HEK293T (cell line): ENCODE measurements at regions not wholly inside any gene's neighbourhood (a gene's known extent, or its start where the extent isn't known, plus 50 kb on each side); places are given as distances from the start of the nearest gene placed in this dataset.

ENCODE experiments used
- ARNT ChIP-seq: fragments of 450-650 bp; IDR thresholded peaks from 2 replicates; pipeline ENCODE4 v1.6.1; 2017; ENCODE audit warnings: mild to moderate bottlenecking
- BHLHE40 ChIP-seq: fragments of 450-650 bp; IDR thresholded peaks from 2 replicates; pipeline ENCODE4 v1.6.1; 2016; ENCODE audit warnings: mild to moderate bottlenecking, moderate library complexity, borderline replicate concordance
- CTBP1 ChIP-seq: fragments of 450-650 bp; IDR thresholded peaks from 2 replicates; pipeline ENCODE4 v1.6.1; 2016; ENCODE audit warnings: borderline replicate concordance
- FOXA1 ChIP-seq: fragments of 450-650 bp; IDR thresholded peaks from 2 replicates; pipeline ENCODE4 v1.6.1; 2016; ENCODE audit warnings: mild to moderate bottlenecking
- HDGF ChIP-seq: fragments of 450-650 bp; IDR thresholded peaks from 2 replicates; pipeline ENCODE4 v1.6.1; 2017; ENCODE audit warnings: antibody characterized with exemption, borderline replicate concordance
- LEF1 ChIP-seq: fragments of 450-650 bp; IDR thresholded peaks from 2 replicates; pipeline ENCODE4 v1.6.1; 2017; ENCODE audit warnings: mild to moderate bottlenecking, borderline replicate concordance
- PKNOX1 ChIP-seq: fragments of 450-650 bp; IDR thresholded peaks from 2 replicates; pipeline ENCODE4 v1.6.1; 2016

DNA sequence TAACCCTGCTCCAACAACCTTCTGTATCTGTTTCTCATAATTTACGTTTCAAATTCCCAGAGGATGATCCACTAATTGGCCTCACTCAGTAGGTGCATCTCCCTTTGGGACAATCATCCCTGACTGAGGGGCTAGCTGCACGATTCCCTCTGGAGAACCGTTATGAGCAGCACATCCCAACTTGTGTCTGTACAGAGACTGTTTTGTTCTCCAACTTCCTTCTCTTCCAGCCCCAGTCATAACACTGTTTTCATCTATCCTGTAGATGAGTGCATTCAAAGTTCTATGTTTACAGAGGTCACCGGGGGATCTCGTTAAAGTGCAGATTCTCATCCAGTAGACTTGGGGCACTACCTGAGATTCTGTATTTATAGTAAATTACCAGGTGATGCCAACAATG is 187.2 kb downstream of the REEP3 start:
- no peak for TF ChIP-seq BHLHE40
- TF ChIP-seq FOXA1 = no peak
- no peak for TF ChIP-seq ARNT
- TF ChIP-seq LEF1 = no peak
- TF ChIP-seq CTBP1 = no peak
- TF ChIP-seq PKNOX1 = no peak
- no peak for TF ChIP-seq HDGF
